SKM-1 treated with dmso at 0.1 percent for 144 hours (cell line): ENCODE measurements at regions not wholly inside any gene's neighbourhood (a gene's known extent, or its start where the extent isn't known, plus 50 kb on each side); places are given as distances from the start of the nearest gene placed in this dataset.

Experiments used
- DNase-seq: peaks from one replicate; lab custom pipeline; 2025; ENCODE audit not compliant: unreplicated experiment; lab: John Stamatoyannopoulos, UW

DNA sequence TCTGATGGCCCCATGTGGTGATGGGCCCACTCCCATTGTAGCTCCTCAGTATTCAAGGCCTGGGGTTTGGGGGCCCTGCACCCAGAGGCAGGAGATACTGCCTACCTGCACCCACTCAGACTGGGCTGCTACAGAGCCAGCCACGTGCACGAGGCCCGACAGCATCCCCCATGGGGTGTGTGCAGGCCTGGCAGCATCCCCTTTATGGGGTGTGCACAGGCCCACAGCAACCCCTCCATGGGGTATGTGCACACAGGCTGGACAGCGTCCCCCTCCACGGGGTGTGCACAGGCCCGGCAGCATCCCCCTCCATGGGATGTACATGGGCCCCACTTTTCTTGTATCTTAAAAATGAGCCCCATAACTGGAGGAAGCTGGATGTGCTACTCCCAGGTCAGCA lies 156.0 kb downstream of the RBFOX3 start:
- DNase-seq: no peak

- no peak for DNase-seq
Measured at GRCh38 chr17:79453481-79453880, 157.4 kb downstream of the RBFOX3 start.

GRCh38 chr17:79452706-79453105 lies 158.1 kb downstream of the RBFOX3 start:
- no peak for DNase-seq

GRCh38 chr17:79451167-79451566 lies 159.7 kb downstream of the RBFOX3 start:
- no peak for DNase-seq

- DNase-seq: no peak
Measured at GRCh38 chr17:79446399-79447009, 164.3 kb downstream of the RBFOX3 start.

DNA sequence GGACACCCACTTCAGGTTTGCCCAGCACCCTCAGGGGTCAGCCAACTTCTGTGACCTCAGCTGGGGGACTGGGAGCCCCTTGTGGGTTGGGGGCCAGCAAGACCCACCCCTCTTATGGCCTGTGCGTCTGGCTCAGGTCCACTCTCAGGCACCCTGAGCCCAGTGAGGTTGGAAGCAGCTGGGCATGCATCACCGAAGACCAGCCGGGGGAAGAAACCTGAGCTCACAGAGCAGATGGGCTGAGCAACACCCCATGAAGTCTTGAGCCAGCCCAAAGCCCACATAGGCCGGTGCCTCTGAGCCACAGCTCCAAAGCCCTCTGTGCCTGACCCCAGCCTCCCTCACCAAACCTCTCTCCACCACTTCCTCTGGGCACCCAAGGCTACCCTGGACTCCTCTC lies 166.7 kb downstream of the RBFOX3 start:
- DNase-seq: no peak

- no peak for DNase-seq
Measured at GRCh38 chr17:79443026-79443425, 167.8 kb downstream of the RBFOX3 start.

DNA sequence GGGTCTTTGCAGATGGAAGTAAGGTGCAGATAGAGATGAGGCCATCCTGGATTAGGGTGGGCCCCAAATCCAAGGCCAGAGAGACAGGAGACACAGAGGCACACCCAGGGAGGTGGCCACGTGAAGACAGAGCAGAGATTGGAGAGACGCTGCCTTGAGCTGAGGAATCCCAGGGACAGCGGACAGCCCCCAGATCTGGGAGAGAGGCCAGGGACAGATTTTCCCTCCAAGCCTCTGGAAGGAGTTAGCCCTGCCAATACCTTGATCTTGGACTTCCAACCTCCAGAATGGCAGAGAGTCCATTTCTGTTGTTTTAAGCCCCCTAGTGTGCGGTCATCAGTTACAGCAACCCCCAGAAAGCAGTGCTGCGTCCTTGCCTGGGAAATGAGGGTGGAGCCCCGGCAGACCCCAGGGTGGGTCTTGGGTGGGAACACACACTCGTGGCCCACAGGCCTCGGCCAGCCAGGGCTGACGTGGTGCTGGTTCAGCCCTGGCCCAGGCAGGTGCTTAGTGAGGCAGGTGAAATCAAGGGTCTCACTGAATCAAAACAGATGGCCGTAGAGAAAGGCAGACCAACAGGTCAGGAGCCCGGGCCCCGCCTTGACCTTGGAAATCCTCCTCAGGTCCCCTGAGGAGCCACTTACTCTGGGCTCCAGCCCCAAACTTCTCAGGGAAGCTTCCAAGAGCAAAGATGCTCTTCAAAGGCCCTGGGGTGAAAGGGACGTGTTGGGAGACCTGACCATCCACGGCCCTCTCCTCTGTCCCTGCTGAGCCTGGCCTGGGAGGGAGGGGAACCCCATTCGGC lies 169.3 kb downstream of the RBFOX3 start:
- DNase-seq: no peak

GRCh38 chr17:79440251-79440650 lies 170.6 kb downstream of the RBFOX3 start:
- DNase-seq: no peak

DNA sequence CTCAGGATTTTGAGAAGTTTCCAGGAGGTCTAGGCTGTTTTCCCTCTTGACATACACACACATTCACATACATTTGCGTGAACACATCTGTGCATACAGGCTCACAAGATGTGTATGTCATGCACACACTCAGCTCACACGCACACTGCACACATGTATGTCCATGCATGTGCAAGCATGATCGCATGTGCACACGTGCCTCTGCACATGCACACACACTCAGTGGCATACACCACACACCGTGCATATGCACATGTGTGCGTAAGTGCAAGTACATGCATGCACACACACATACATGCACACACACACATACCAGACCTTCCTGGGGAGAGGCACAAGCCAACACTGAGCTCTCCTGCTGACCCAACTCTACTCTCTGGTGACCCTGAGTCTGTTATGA lies 171.4 kb downstream of the RBFOX3 start:
- no peak for DNase-seq

GRCh38 chr17:79438546-79439334 lies 172.1 kb downstream of the RBFOX3 start:
- no peak for DNase-seq

GRCh38 chr17:79438058-79438457 lies 172.8 kb downstream of the RBFOX3 start:
- DNase-seq: no peak

DNA sequence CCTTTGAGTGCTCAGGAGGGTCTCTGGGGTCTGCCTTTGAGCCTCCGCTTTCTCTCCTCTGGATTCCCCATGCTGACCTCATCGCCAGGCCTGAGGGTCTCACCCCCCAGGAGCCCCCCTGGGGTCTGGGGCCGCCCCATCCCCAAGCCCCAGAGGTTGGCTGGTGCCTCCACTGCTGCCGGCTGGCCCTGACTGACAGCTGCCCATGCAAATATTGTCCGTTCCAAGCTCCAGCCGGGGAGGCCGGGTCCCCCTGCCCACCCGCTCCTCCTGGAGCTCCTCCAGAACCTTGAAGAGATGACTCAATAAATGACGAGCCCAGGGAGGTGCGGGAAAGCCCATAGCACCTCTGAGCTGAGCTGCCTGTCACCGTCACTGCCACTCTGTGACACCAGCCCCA lies 173.8 kb downstream of the RBFOX3 start:
- no peak for DNase-seq

GRCh38 chr17:79435962-79436361 lies 174.9 kb downstream of the RBFOX3 start:
- DNase-seq: no peak

- no peak for DNase-seq
Measured at GRCh38 chr17:79435296-79435695, 175.6 kb downstream of the RBFOX3 start.

- DNase-seq: no peak
Measured at GRCh38 chr17:79434215-79434614, 176.6 kb downstream of the RBFOX3 start.

DNA sequence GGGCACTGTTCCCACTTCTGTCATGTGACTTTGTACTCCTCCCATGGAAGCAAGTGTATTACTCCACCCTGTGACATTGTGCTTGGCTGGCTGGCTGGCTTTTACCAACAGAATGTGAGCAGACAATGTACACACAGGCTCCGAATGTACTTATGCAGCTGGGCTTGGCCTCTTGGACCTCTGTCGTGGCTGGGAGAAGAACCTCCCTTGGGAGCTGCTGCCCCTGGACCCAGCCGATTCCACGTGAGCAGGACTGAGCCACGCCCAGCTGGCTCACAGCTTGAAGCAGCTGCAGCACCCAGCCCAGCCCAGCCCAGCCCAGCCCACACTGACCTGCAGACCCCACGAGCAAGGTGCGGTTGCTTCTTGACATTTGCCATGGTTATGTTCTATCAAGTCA lies 177.5 kb downstream of the RBFOX3 start:
- no peak for DNase-seq

DNA sequence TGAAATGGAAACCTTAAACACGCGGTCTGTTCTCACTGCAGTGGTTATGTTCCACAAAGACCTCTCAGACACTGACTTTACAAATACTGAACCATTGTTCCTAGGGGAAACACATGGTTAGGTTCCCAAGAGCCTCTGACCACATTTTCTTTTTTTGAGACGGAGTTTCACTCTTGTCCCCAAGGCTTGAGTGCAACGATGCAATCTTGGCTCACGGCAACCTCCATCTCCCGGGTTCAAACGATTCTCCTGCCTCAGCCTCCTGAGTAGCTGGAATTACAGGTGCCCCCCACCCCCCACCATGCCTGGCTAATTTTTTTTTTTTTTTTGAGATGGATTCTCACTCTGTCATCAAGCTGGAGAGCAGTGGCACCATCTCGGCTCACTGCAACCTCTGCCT lies 179.7 kb downstream of the RBFOX3 start:
- no peak for DNase-seq

DNA sequence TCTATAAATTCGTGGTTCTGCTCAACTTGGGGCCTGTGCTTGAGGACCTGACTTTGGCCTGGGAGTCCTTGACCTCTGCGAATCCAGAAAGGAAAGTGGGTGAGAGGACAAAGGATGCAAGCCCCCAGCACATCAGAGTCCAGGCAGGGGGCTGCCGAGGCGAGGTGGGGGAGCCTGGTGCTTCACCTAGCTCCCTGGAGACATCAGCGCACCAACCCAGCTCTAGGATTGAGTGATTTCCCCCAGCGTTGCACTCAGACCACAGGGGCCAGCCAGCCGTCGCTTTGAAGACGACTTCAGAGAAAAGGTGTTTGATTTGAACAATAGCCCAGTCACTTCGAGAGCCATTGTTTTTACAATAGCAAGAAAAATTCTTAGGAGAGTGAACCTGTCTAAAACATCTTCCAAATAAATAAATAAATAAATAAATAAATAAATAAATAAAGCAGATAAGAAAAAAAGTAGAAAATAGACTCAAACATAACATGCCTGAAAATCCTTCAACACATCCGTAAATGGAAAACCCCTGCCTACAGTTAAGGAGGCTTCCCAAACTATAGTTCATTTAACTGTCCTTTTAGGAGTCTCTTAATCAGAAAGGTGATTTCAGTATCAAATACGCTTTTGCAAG lies 180.9 kb downstream of the RBFOX3 start:
- no peak for DNase-seq

DNA sequence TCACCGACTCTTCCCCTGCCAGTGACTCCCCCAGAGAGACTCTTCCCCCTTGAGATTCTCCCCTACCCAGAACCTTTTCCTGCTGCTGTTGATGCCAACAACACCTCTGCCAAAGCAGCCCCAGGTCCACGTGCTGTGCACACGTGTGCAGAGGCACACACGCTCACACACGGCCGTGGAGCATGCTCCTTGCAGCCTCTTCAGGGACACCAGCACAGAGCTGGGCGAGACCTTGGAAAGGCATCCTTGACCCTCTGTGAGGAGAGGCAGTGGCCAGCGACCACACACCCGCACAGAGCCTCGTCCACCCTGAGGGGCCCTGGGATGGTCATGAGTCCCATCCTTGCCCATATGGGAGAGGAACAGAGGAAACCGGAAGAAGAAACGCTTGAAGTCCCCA lies 181.9 kb downstream of the RBFOX3 start:
- DNase-seq: no peak
